ENCODE measurements at regions not wholly inside any gene's neighbourhood (a gene's known extent, or its start where the extent isn't known, plus 50 kb on each side); places are given as distances from the start of the nearest gene placed in this dataset.

- H3K36me3 ChIP-seq: no peaks in the 10 kb centered on the region
- peak; percentile 63 to 78 (median 73) for DNase-seq
- no peaks in the 10 kb centered on the region for H3K27me3 ChIP-seq
- TF ChIP-seq POLR2A (IDR thresholded peaks at IDR 0.05) (no peak), CTCF (IDR thresholded peaks at IDR 0.05) (no peak), EP300 (IDR thresholded peaks at IDR 0.05) (no peak)
- peak overlapping the region; percentile 58 to 80 for H3K27ac ChIP-seq
- whole genome bisulfite sequencing, 3 donors: 36 to 46% (median 44%) methylated on average over 18 of the region's 18 CpGs
- H3K4me3 ChIP-seq: no peak overlapping the region
- intact Hi-C loops (cut with DNase I): no loop called here
- peaks cover 62% of the 10 kb centered on the region for H3K4me1 ChIP-seq (ENCODE audit: insufficient read depth)
- H3K9me3 ChIP-seq: no peaks in the 10 kb centered on the region
These were observed 56.4 kb downstream of the PITPNM2 start for GRCh38 chr12:123094349-123095077.

- no peaks in the 10 kb centered on the region for H3K9me3 ChIP-seq
- H3K27me3 ChIP-seq: no peaks in the 10 kb centered on the region
- no peak overlapping the region for H3K4me3 ChIP-seq
- intact Hi-C loops (cut with DNase I): no loop called here
- peaks cover 49% of the 10 kb centered on the region for H3K4me1 ChIP-seq (ENCODE audit: insufficient read depth)
- no peak for DNase-seq
- no peaks in the 10 kb centered on the region for H3K36me3 ChIP-seq
- TF ChIP-seq EP300 (IDR thresholded peaks at IDR 0.05) (no peak), CTCF (IDR thresholded peaks at IDR 0.05) (no peak), POLR2A (IDR thresholded peaks at IDR 0.05) (no peak)
- H3K27ac ChIP-seq: peak overlapping the region; percentile 14 to 64
- 93 to 97% (median 93%) methylated on average over 4 of the region's 4 CpGs for WGBS, 3 donors
These were observed 58.0 kb downstream of the PITPNM2 start for GRCh38 chr12:123092866-123093265.

- Histone ChIP-seq H3K9me3 (no peaks in the 10 kb centered on the region), H3K27me3 (no peaks in the 10 kb centered on the region), H3K4me1 (ENCODE audit: insufficient read depth) (peaks cover 41% of the 10 kb centered on the region), H3K36me3 (no peaks in the 10 kb centered on the region), H3K4me3 (no peak overlapping the region), H3K27ac (peak overlapping the region in 1 of 2 donors; percentile 64)
- intact Hi-C loops (cut with DNase I): no loop called here
- 92 to 97% (median 96%) methylated on average over 8 of the region's 8 CpGs for WGBS, 3 donors
- TF ChIP-seq EP300 (IDR thresholded peaks at IDR 0.05) (no peak), POLR2A (IDR thresholded peaks at IDR 0.05) (no peak), CTCF (IDR thresholded peaks at IDR 0.05) (no peak)
- no peak for DNase-seq
These were observed 59.4 kb downstream of the PITPNM2 start for GRCh38 chr12:123091230-123092150.

GRCh38 chr12:123089631-123090353, 61.1 kb downstream of the PITPNM2 start:
- no peak overlapping the region for H3K4me3 ChIP-seq
- H3K4me1 ChIP-seq (ENCODE audit: insufficient read depth): peaks cover 34% of the 10 kb centered on the region
- 35 to 44% (median 39%) methylated on average over 2 of the region's 2 CpGs for WGBS, 3 donors
- no peaks in the 10 kb centered on the region for H3K9me3 ChIP-seq
- H3K27me3 ChIP-seq: no peaks in the 10 kb centered on the region
- intact Hi-C loops (cut with DNase I): no loop called here
- DNase-seq: no peak
- TF ChIP-seq CTCF (IDR thresholded peaks at IDR 0.05) (no peak), EP300 (IDR thresholded peaks at IDR 0.05) (no peak), POLR2A (IDR thresholded peaks at IDR 0.05) (no peak)
- peak overlapping the region in 1 of 2 donors; percentile 4 for H3K27ac ChIP-seq
- H3K36me3 ChIP-seq: no peaks in the 10 kb centered on the region

All from ovary (tissue), 7 donors.